ENCODE measurements at regions not wholly inside any gene's neighbourhood (a gene's known extent, or its start where the extent isn't known, plus 50 kb on each side); places are given as distances from the start of the nearest gene placed in this dataset.
A peak's percentile ranks its signal among the peaks of the same experiment; 100 is the strongest.

DNA sequence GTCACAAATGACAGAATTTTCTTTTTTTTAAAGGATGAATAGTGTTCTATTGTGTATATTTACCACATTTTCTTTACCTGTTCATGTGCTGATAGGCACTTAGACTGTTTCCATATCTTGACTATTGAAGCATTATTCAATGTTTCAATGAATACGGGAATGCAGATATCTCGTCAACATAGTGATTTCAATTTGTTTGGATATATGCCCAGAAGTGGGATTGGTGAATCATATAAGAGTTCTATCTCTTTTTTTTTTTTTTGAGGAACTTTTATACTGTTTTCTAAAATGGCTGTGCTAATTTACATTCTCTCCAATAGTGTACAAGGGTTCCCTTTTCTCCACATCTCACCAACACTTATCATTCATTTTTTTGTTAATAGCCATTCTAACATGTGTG lies 97.9 kb upstream of the FAR2 start:
- no peak for DNase-seq

- DNase-seq, result no peak
Observed at GRCh38 chr12:29053567-29053966, 95.5 kb upstream of the FAR2 start.

- DNase-seq, result no peak
Observed at GRCh38 chr12:29054858-29055663, 94.0 kb upstream of the FAR2 start.

DNA sequence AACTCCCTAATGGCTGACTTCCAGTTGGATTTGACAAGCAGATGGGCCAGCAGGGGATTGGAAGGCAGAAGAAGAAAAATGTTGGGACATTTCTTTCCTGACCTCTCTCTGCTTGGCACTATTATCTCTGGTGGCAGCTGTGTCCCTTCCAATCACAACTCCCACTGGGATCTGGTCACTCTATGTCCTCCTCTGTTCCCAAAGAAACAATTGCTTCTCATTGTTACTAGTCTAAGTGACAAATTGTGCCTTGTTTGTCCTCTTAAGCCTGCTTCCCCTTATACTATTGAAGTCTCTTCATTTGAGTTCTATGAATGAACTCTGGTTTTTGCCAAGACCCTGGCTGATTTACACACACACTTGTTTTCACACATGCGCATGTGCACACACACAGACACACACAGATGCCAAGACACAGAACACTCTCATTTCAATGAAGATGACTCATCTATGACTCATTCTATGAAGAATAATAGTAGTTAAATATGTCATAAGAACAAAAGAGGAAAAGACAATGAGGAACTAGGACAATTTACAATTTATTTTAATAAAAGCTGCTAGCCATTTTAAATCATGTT lies 83.0 kb upstream of the FAR2 start:
- peak in 1 of 5 experiments; percentile 78 for DNase-seq

DNA sequence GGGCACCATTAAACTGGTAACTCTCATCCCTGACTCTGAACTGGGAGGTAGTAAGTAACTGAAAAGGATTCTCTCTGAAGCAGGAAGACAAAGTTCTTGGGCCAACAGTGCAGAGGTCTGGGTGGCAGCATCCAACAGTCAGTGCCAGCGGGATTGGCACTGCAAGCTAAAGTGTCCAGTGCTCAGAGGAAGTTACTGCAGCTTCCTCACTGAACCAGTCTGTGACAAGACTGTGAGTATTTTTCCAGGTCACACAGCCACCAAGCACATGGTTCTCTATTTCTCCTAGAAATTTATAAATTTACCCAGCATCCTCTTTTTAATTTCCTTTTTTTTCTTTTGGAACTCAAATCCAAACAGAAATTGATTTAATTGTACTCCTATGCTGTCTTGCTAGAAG lies 81.6 kb upstream of the FAR2 start:
- DNase-seq, result no peak

- DNase-seq, result no peak
Observed at GRCh38 chr12:29070309-29070708, 78.8 kb upstream of the FAR2 start.

DNA sequence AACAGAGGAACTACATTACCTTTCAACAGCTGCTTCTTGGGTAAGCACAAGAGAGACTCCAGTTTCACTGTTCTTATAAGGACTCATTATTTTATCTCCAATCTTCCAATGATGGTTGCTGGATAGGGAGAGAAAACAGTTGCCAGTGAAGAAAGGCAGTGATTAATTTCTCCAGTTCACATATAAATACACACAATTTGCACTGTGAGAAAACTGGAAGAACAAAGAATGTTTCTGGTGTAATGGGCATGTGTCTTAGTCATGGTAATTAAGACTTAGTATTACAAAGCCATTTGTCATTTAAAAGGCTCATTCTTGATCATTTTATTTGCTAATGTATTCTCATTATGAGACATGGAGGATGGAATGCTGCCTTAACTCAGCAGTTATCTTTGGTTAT lies 78.0 kb upstream of the FAR2 start:
- DNase-seq, result no peak

- no peak for DNase-seq
Observed at GRCh38 chr12:29072631-29073030, 76.4 kb upstream of the FAR2 start.

DNA sequence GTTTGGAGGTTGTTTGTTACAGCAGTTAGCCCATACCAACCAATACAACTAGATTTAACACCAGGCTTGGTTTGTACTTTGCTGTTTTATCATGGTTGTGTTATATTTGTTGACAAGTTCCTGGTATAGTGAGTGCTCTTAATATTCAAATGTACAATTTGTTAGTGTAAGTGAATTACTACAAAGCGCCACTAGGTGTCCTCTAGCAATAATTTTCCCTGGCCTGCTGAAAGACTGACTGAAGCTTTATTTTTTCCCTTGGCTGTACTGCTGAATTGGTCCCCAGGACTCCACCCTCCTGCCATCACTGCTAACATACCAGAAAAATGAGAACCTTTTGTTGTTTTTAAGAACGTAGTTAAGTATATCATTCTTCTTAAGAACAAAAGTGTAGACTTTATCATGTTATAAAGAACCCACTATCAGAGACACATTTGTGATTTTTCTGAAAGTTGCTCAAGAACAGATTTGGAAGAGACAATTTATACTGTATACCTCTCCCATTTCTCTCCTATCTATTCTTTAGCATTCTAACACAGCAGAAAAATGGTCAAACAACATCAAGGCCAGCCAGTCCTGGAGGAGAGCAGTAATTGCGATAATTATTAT lies 75.3 kb upstream of the FAR2 start:
- peak in 2 of 5 experiments; percentile 11 to 60 for DNase-seq

DNA sequence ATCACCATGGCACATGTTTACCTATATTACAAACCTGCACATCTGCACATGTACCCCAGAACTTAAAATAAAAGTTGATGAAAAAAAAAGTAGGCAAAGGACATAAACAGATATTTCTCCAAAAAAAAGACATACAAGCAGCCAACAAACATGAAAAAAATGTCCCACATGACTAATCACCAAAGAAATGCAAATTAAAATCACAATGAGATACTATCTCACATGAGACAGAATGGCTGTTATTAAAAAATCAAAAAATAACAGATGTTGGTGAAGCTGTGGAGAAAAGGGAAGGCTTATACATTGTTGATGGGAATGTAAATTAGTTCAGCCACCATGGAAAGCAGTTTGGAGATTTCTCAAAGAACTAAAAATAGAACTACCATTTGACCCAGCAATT lies 68.0 kb upstream of the FAR2 start:
- DNase-seq, result no peak

DNA sequence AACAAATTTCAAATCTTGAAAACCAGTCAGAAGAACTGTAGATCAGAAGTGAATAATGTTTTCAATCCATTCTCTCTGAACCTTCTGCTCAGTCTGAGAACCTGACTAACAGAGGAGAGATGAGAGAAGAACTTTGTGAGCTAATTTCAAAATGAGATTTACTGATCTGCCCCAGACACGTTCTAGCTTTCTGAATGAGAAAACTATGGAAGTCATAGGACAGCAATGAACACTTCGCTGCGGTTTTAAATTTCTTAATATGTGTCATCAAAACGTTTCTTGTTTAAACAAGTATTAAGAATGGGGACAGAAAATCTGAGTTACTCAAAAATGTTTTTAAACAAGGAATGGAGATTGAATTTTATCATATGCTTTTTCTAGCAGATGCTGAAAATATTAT lies 66.6 kb upstream of the FAR2 start:
- DNase-seq, result peak in 1 of 5 experiments; percentile 87

DNA sequence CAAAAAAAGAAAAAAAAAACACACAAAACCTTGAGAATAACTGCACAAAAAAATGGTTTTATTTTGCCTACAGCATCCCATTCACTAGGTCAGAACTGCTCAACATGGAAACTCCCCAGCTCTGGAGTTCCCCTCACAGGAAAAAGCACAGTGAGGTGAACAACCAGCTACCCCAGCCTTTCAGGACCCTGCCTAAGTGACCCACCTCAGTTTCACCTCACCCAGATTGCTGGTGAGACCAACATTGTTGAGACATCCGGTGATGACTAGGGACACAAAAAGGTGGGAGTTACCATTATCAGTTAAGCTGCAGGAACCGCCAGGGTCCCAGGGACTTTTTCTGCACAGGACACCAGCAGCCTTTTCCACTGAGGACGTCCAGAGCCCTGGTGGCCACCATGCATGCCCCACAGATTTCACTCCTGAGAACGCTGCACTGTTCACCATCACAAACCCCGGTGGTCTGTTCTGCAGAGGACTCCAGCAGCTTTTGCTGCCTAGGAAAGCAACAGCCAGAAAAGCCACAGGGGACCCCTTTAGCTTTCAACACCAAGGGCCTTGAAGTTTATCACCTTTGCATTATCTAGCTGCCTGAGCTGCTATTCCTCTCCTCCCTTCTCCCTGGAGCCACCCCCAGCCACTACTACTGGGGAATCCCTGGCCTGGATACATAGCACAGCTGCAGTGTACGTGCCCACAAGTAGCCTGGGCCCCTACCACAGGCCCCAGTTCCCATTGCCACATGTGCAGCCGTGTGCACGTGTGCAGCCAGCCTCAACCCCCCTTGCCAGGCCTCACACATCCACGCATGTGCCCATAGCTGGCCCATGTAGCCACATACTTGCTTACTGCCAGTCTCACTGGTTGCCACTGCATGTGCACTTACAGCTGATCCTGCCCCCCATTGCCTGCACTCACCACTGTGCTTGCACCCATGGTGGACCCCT lies 62.5 kb upstream of the FAR2 start:
- no peak for DNase-seq

DNA sequence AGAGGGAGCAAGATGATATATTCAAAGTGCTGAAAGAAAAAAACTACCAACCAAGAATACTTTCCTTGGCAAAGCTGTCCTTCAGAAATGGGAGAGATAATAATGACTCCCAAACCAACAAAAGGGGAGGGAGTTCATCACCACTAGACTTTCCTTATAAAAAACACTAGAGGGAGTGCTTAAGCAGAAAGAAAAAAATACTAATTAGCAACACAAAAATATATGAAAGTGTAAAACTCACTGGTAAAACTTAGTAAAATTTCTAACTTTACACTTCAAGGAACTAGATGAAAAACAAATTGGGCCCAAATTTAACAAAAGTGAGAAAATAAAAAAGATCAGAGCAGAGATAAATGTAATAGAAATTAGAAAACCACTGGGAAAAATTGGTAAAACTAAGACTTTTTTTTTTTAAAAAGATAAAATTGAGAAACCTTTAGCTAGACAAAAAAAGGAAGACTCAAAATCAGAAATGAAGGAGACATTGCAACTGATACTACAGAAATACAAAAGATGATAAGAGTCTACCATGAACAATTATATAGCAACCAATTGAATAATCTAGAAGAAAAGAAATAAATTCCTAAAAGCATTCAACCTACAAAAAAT lies 60.4 kb upstream of the FAR2 start:
- DNase-seq, result no peak
